ENCODE measurements at regions not wholly inside any gene's neighbourhood (a gene's known extent, or its start where the extent isn't known, plus 50 kb on each side); places are given as distances from the start of the nearest gene placed in this dataset.

DNA sequence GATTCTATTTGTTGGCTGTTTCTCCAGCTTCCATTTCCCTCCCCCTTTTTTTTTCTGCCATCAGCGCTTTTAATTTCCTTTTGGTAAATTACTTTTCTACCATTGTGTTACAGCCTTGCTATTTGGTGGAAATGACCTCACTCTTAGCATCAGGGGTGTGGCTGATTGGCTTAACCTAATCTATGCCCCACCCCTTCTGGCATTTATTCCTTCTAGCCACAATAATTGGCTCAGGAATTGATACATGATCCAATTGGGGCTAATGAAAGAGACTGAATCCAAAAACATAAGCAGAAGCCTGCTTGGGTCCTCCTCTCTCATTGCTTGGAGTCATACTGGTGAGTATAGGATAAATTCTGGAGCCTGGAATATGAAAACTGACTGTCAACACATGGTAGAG, 402.4 kb upstream of the LRRC4C start:
- TF ChIP-seq, protein P1, sequence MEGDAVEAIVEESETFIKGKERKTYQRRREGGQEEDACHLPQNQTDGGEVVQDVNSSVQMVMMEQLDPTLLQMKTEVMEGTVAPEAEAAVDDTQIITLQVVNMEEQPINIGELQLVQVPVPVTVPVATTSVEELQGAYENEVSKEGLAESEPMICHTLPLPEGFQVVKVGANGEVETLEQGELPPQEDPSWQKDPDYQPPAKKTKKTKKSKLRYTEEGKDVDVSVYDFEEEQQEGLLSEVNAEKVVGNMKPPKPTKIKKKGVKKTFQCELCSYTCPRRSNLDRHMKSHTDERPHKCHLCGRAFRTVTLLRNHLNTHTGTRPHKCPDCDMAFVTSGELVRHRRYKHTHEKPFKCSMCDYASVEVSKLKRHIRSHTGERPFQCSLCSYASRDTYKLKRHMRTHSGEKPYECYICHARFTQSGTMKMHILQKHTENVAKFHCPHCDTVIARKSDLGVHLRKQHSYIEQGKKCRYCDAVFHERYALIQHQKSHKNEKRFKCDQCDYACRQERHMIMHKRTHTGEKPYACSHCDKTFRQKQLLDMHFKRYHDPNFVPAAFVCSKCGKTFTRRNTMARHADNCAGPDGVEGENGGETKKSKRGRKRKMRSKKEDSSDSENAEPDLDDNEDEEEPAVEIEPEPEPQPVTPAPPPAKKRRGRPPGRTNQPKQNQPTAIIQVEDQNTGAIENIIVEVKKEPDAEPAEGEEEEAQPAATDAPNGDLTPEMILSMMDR (IDR thresholded peaks at IDR 0.05; ENCODE audit: low read length) = no peak
- TF ChIP-seq EZH2 (optimal IDR thresholded peaks at IDR 0.05; ENCODE audit: low read depth, low read length) (no peak), EZH2phosphoT487 (IDR thresholded peaks at IDR 0.05; ENCODE audit: low read length) (no peak)

Measured in MM.1S (cell line).